ENCODE measurements at regions not wholly inside any gene's neighbourhood (a gene's known extent, or its start where the extent isn't known, plus 50 kb on each side); places are given as distances from the start of the nearest gene placed in this dataset.
"Not testable (repeated sequence)": the region's sequence is repeated elsewhere in the genome, so short reads cannot be mapped to it uniquely, and the experiment has no call there.

- not testable (repeated sequence) for DNase-seq (ENCODE audit: low read depth)
These were observed 56.9 kb upstream of the NBPF20 start for GRCh38 chr1:145482214-145482860.

DNA sequence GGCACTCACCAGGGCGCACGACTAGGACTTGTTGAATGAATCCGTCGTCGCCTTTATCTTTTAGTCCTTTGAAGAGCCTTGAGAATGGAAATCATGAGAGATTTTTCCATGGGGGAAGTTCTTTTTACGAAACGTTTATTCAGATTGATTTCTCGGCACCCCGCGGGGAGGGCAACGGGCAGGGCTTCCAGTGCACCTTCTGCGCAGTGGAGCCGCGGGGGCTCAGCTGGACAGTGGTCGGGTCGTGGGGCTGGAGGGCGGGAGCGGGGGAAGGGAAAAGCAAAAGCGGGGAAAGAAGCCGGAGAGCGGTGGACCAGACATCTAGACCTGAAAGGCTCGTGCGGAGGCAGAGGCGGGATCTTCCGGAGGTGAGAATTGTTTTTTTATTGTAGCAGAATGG, 50.6 kb upstream of the NBPF20 start:
- DNase-seq (ENCODE audit: low read depth): not testable (repeated sequence)

- DNase-seq (ENCODE audit: low read depth): not testable (repeated sequence)
These were observed 50.0 kb upstream of the NBPF20 start for GRCh38 chr1:145475369-145475915.

All from M059J (cell line).